ENCODE measurements at regions not wholly inside any gene's neighbourhood (a gene's known extent, or its start where the extent isn't known, plus 50 kb on each side); places are given as distances from the start of the nearest gene placed in this dataset.

DNA sequence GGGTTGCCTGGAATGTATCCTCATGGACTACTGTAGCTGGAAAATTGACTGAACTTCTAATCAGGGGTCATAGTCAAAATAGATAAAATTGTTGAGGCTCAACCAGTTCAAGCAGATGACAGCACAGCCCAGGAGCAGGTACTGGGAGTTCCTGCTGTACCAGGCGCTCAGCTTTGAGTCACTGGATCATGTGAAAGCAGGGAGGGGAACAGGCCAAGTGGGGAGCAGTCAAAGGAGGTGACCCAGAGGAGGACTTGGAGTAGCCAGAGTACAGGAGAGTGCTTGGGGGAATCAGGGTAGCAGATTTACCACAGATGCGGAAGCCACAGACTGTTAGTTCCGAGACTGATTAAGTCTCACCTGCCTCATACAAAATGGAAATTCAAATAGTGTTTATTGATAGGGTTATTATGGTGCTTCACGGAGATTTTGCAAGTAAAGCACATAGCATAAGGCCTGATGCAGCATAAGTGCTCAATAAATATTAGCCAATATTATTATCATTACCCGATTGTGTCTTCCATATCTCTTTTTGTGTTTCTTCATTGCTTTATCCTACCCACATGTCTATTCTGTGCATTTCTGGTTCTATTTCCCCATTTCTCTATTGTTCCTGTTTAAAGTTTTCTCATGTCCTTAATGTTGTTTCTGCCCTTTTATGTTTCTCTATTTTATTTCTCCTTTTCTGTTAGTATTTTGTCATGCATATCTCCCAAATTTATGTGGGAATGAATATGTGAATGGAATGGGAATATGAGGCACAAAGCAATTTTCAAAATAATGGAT, 369.2 kb upstream of the MCTP2 start (continued):
- TF ChIP-seq, protein P1, sequence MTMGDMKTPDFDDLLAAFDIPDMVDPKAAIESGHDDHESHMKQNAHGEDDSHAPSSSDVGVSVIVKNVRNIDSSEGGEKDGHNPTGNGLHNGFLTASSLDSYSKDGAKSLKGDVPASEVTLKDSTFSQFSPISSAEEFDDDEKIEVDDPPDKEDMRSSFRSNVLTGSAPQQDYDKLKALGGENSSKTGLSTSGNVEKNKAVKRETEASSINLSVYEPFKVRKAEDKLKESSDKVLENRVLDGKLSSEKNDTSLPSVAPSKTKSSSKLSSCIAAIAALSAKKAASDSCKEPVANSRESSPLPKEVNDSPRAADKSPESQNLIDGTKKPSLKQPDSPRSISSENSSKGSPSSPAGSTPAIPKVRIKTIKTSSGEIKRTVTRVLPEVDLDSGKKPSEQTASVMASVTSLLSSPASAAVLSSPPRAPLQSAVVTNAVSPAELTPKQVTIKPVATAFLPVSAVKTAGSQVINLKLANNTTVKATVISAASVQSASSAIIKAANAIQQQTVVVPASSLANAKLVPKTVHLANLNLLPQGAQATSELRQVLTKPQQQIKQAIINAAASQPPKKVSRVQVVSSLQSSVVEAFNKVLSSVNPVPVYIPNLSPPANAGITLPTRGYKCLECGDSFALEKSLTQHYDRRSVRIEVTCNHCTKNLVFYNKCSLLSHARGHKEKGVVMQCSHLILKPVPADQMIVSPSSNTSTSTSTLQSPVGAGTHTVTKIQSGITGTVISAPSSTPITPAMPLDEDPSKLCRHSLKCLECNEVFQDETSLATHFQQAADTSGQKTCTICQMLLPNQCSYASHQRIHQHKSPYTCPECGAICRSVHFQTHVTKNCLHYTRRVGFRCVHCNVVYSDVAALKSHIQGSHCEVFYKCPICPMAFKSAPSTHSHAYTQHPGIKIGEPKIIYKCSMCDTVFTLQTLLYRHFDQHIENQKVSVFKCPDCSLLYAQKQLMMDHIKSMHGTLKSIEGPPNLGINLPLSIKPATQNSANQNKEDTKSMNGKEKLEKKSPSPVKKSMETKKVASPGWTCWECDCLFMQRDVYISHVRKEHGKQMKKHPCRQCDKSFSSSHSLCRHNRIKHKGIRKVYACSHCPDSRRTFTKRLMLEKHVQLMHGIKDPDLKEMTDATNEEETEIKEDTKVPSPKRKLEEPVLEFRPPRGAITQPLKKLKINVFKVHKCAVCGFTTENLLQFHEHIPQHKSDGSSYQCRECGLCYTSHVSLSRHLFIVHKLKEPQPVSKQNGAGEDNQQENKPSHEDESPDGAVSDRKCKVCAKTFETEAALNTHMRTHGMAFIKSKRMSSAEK (CRISPR knock-in tag; IDR thresholded peaks at IDR 0.05; ENCODE audit: borderline replicate concordance) = no peak

DNA sequence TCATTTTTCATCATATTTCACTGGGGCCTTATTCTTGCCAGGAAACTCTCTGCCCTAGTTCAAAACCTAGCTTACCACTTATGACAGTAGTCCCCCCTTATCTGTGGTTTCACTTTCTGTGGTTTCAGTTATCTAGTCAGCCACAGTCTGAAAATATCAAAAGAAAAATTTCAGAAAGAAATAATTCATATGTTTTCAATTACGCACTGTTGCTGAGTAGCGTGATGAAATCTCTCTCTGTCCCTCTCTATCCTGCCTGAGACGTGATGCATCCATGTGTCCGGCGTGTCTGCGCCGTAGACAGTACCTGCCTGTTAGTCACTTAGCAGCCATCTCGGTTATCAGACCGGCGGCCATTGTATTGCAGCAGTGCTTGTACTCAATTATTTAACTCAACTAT, 369.9 kb upstream of the MCTP2 start:
- TF ChIP-seq MXD4 (CRISPR knock-in tag; IDR thresholded peaks at IDR 0.05; ENCODE audit: borderline replicate concordance) (no peak), ZNF121 (CRISPR knock-in tag; IDR thresholded peaks at IDR 0.05) (no peak), ARID4B (CRISPR knock-in tag; IDR thresholded peaks at IDR 0.05; ENCODE audit: borderline replicate concordance) (no peak), STAT6 (CRISPR knock-in tag; conservative IDR thresholded peaks at IDR 0.05; ENCODE audit: low read depth) (no peak), NFYB (CRISPR knock-in tag; conservative IDR thresholded peaks at IDR 0.05; ENCODE audit: low read depth) (no peak), RELA (CRISPR knock-in tag; IDR thresholded peaks at IDR 0.05; ENCODE audit: borderline replicate concordance) (no peak), AR (CRISPR knock-in tag; IDR thresholded peaks at IDR 0.05) (no peak), SMAD3 (CRISPR knock-in tag; IDR thresholded peaks at IDR 0.05; ENCODE audit: borderline replicate concordance) (no peak), HMGA2 (CRISPR knock-in tag; IDR thresholded peaks at IDR 0.05) (no peak)
- TF ChIP-seq, protein P2, sequence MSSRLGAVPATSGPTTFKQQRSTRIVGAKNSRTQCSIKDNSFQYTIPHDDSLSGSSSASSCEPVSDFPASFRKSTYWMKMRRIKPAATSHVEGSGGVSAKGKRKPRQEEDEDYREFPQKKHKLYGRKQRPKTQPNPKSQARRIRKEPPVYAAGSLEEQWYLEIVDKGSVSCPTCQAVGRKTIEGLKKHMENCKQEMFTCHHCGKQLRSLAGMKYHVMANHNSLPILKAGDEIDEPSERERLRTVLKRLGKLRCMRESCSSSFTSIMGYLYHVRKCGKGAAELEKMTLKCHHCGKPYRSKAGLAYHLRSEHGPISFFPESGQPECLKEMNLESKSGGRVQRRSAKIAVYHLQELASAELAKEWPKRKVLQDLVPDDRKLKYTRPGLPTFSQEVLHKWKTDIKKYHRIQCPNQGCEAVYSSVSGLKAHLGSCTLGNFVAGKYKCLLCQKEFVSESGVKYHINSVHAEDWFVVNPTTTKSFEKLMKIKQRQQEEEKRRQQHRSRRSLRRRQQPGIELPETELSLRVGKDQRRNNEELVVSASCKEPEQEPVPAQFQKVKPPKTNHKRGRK (CRISPR knock-in tag; IDR thresholded peaks at IDR 0.05; ENCODE audit: borderline replicate concordance) = no peak
- TF ChIP-seq, protein P3, sequence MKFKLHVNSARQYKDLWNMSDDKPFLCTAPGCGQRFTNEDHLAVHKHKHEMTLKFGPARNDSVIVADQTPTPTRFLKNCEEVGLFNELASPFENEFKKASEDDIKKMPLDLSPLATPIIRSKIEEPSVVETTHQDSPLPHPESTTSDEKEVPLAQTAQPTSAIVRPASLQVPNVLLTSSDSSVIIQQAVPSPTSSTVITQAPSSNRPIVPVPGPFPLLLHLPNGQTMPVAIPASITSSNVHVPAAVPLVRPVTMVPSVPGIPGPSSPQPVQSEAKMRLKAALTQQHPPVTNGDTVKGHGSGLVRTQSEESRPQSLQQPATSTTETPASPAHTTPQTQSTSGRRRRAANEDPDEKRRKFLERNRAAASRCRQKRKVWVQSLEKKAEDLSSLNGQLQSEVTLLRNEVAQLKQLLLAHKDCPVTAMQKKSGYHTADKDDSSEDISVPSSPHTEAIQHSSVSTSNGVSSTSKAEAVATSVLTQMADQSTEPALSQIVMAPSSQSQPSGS (CRISPR knock-in tag; IDR thresholded peaks at IDR 0.05; ENCODE audit: borderline replicate concordance, low read depth) = no peak
- Mint-ChIP-seq H3K27me3 (ENCODE audit: low read depth) (no peaks in the 10 kb centered on the region), H3K9me3 (no peaks in the 10 kb centered on the region), H3K27ac (no peak overlapping the region), H3K36me3 (no peaks in the 10 kb centered on the region), H3K4me1 (no peaks in the 10 kb centered on the region), H3K4me3 (no peak overlapping the region)
- ChIA-PET CTCF (no interaction called here), POLR2A (no interaction called here)
- ATAC-seq (no peak), DNase-seq (ENCODE audit: low spot score) (no peak)
